Smooth muscle cell (in vitro differentiated cells): ENCODE measurements at regions not wholly inside any gene's neighbourhood (a gene's known extent, or its start where the extent isn't known, plus 50 kb on each side); places are given as distances from the start of the nearest gene placed in this dataset.

Experiments
- DNase-seq: peaks from one replicate; lab custom pipeline; 2025; ENCODE audit not compliant: unreplicated experiment; lab: John Stamatoyannopoulos, UW
- H2AFZ ChIP-seq: fragments of 200-600 bp; sonication (generic); 2 replicates; pipeline ENCODE4 v1.6.0; 2016; ENCODE audit warnings: antibody characterized with exemption, low read depth, mild to moderate bottlenecking
- H3F3A ChIP-seq: fragments of 200-600 bp; sonication (generic); 2 replicates; pipeline ENCODE4 v1.6.0; 2017; ENCODE audit warnings: antibody characterized with exemption, low read depth
- H3K27ac ChIP-seq: fragments of 200-600 bp; sonication (generic); 2 replicates; pipeline ENCODE4 v1.5.1; 2016; ENCODE audit warnings: low read depth, mild to moderate bottlenecking
- H3K27me3 ChIP-seq: fragments of 200-600 bp; sonication (generic); 2 replicates; pipeline ENCODE4 v1.6.1; 2016; ENCODE audit warnings: low read depth, mild to moderate bottlenecking
- H3K36me3 ChIP-seq: fragments of 200-600 bp; sonication (generic); 2 replicates; pipeline ENCODE4 v1.5.1; 2016; ENCODE audit warnings: low read depth
- H3K4me1 ChIP-seq: fragments of 200-600 bp; sonication (generic); 2 replicates; pipeline ENCODE4 v1.5.1; 2016; ENCODE audit warnings: low read depth
- H3K4me2 ChIP-seq: fragments of 200-600 bp; sonication (generic); 2 replicates; pipeline ENCODE4 v1.6.0; 2016; ENCODE audit warnings: mild to moderate bottlenecking
- H3K4me3 ChIP-seq: fragments of 200-600 bp; sonication (generic); 2 replicates; pipeline ENCODE4 v1.5.1; 2016; ENCODE audit warnings: mild to moderate bottlenecking
- H3K79me2 ChIP-seq: fragments of 200-600 bp; sonication (generic); 2 replicates; pipeline ENCODE4 v1.6.0; 2016; ENCODE audit warnings: low read depth, mild to moderate bottlenecking
- H3K9ac ChIP-seq: fragments of 200-600 bp; sonication (generic); 2 replicates; pipeline ENCODE4 v1.6.0; 2016; ENCODE audit warnings: low read depth
- H3K9me3 ChIP-seq: fragments of 200-600 bp; sonication (generic); replicated peaks from 2 replicates; pipeline ENCODE4 v1.5.1; 2016; ENCODE audit warnings: low read depth
- H4K20me1 ChIP-seq: fragments of 200-600 bp; sonication (generic); 2 replicates; pipeline ENCODE4 v1.6.0; 2016; ENCODE audit warnings: low read depth
- CTCF ChIP-seq: fragments of 200-600 bp; sonication (generic); IDR thresholded peaks from 2 replicates; pipeline ENCODE4 v1.5.1; 2017; ENCODE audit warnings: borderline replicate concordance, mild to moderate bottlenecking, antibody characterized with exemption; ENCODE audit not compliant: insufficient read depth, poor library complexity, severe bottlenecking
- WGBS: methylation state at CpG from one replicate; pipeline ENCODE4 v1.1.7; 2016; ENCODE audit warnings: low lambda C conversion rate; 5-methylcytosine and 5-hydroxymethylcytosine counted together

DNA sequence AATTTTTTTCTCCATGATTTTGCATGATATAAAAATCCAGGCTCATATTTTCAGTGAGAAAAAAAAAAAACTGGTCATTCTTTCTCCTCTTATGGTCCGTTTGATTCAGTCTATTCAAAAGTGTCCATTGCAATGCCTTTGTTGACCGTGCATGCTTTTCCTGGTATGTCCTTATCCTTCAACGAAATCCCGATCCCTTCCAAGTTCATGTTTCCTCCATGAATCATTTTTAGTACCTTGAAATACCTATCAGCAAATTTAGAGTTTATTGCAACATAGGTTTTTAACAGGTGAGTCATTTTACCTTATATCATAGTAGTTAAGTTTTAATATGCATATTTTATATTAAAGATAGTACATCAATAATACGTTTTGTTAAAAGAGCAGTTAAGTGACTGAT lies 773.8 kb upstream of the CHD1 start:
- no peak for DNase-seq
- Histone ChIP-seq H4K20me1 (no peaks in the 10 kb centered on the region), H3K36me3 (no peaks in the 10 kb centered on the region), H2AFZ (no peak overlapping the region), H3K9me3 (no peaks in the 10 kb centered on the region), H3K4me3 (no peak overlapping the region), H3K27me3 (peaks cover 4% of the 10 kb centered on the region), H3F3A (no peaks in the 10 kb centered on the region), H3K27ac (no peak overlapping the region), H3K4me1 (no peaks in the 10 kb centered on the region), H3K9ac (no peak overlapping the region), H3K4me2 (no peak overlapping the region), H3K79me2 (no peaks in the 10 kb centered on the region)
- no peak for TF ChIP-seq CTCF
- WGBS: 86% methylated on average over 5 of the region's 5 CpGs

- no peaks in the 10 kb centered on the region for H3K79me2 ChIP-seq
- TF ChIP-seq CTCF: no peak
- WGBS: 86% methylated on average over 10 of the region's 10 CpGs
- no peak overlapping the region for H3K4me3 ChIP-seq
- H3K27ac ChIP-seq: no peak overlapping the region
- no peaks in the 10 kb centered on the region for H4K20me1 ChIP-seq
- no peaks in the 10 kb centered on the region for H3K9me3 ChIP-seq
- H3K4me1 ChIP-seq: no peaks in the 10 kb centered on the region
- H3F3A ChIP-seq: no peaks in the 10 kb centered on the region
- H3K36me3 ChIP-seq: no peaks in the 10 kb centered on the region
- H3K4me2 ChIP-seq: no peak overlapping the region
- no peak overlapping the region for H3K9ac ChIP-seq
- H2AFZ ChIP-seq: no peak overlapping the region
- H3K27me3 ChIP-seq: peaks cover 4% of the 10 kb centered on the region
- DNase-seq: no peak
Observed at GRCh38 chr5:99694884-99695283, 766.1 kb upstream of the CHD1 start.

DNA sequence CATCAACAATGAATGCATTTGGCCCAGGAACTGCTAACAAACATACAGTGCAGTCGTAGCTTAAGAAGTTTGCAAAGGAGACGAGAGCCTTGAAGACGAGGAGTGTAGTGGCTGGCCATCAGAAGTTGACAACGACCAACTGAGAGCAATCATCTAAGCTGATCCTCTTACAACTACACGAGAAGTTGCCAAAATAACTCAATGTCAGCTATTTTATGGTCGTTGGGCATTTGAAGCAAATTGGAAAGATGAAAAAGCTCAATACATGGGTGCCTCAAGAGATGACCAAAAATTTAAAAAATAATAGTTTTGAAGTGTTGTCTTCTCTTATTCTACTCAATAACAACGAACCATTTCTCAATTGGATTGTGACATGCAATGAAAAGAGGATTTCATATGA lies 757.7 kb upstream of the CHD1 start:
- H3K4me3 ChIP-seq: no peak overlapping the region
- no peak for TF ChIP-seq CTCF
- 82% methylated on average over 7 of the region's 7 CpGs for WGBS

GRCh38 chr5:99675974-99676373 lies 747.2 kb upstream of the CHD1 start:
- Histone ChIP-seq H3K9ac (no peak overlapping the region), H3K4me3 (no peak overlapping the region), H3K79me2 (no peaks in the 10 kb centered on the region), H3K4me2 (no peak overlapping the region), H3K9me3 (no peaks in the 10 kb centered on the region), H3K36me3 (no peaks in the 10 kb centered on the region), H4K20me1 (no peaks in the 10 kb centered on the region), H3K4me1 (no peaks in the 10 kb centered on the region), H3F3A (no peaks in the 10 kb centered on the region), H3K27ac (no peak overlapping the region), H3K27me3 (no peaks in the 10 kb centered on the region), H2AFZ (no peak overlapping the region)
- 74% methylated on average over 6 of the region's 6 CpGs for WGBS
- no peak for TF ChIP-seq CTCF
- no peak for DNase-seq

More for the DNA sequence above, 757.7 kb upstream of the CHD1 start:
- no peak overlapping the region for H3K4me2 ChIP-seq
- DNase-seq: no peak
- H3K27ac ChIP-seq: no peak overlapping the region
- no peaks in the 10 kb centered on the region for H3K9me3 ChIP-seq
- H3K79me2 ChIP-seq: no peaks in the 10 kb centered on the region
- no peaks in the 10 kb centered on the region for H3F3A ChIP-seq
- no peak overlapping the region for H2AFZ ChIP-seq
- H3K9ac ChIP-seq: no peak overlapping the region
- H3K27me3 ChIP-seq: no peaks in the 10 kb centered on the region
- no peaks in the 10 kb centered on the region for H3K4me1 ChIP-seq
- no peaks in the 10 kb centered on the region for H4K20me1 ChIP-seq
- no peaks in the 10 kb centered on the region for H3K36me3 ChIP-seq
